GM18868 (cell line): ENCODE measurements at regions not wholly inside any gene's neighbourhood (a gene's known extent, or its start where the extent isn't known, plus 50 kb on each side); places are given as distances from the start of the nearest gene placed in this dataset.

Source experiments
- ATAC-seq: cut with Tn5 transposase; IDR thresholded peaks from one replicate; pipeline ENCODE4 v1.9.1; 2021; ENCODE audit warnings: mild to moderate bottlenecking, moderate library complexity; ENCODE audit not compliant: unreplicated experiment

GRCh38 chr5:133698259-133698554, 85.9 kb upstream of the FSTL4 start:
- ATAC-seq: no peak

DNA sequence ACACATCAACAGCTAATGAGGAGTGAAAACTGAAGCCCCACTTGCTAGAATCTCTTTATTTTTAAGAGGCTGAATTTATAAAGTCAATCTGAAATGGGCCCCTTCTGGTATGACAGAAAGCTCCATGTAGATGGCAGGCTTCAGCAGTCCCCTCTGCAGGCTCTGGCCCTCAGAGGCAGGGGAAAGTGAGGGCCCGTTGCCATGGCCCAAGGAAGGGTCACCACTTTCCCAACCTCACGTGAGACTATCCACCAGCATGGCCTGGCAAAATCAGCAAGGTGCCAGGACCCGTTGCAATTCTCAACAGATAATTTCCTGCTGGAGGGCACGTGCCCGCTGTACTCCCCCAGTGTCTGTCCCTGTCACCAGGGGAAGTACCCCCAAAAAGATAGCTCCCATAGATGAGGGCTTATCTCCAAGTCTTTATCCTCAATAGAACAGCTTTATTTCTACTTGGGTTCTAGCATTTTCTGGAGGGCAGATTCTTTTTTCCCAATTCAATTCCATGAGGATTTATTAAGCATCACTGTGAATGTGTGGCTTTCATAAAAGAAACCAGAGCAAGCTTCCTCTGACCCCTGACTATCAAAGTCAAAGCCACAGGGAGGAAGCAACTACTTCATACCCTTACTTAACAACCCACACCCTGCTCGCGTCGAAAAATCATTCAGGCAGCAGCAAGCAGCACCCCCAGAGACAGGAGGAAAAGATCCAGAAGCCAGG, 85.4 kb upstream of the FSTL4 start:
- ATAC-seq: no peak

GRCh38 chr5:133696782-133697507, 84.6 kb upstream of the FSTL4 start:
- ATAC-seq: no peak

DNA sequence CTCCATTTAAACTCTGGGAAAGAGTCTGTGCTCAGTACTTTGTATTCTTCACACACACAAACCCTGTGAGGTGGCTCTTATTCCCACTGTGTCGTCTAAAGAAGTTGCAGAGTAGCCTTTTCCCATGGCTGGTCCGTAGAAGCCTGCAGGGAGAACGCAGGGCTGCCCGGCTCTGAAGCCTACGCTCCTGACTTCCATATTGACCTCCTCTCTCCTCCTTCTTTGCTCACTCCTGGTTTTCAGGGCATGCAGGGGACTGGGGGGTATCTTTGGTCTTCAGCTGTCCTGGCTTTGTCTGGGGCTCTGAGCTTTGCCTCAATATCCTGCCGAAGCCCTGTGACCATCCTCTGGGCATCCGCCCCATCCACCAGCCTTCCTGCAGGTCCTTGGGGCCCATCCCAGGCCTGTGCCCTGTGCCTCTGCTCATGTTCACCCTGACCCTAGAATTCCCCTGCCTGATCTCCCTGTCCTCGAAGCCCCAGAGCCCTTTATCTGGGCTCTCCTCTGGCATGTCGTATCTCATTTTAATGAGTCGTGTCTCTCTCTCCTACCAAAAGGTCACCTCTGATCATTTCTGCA, 83.8 kb upstream of the FSTL4 start:
- no peak for ATAC-seq

DNA sequence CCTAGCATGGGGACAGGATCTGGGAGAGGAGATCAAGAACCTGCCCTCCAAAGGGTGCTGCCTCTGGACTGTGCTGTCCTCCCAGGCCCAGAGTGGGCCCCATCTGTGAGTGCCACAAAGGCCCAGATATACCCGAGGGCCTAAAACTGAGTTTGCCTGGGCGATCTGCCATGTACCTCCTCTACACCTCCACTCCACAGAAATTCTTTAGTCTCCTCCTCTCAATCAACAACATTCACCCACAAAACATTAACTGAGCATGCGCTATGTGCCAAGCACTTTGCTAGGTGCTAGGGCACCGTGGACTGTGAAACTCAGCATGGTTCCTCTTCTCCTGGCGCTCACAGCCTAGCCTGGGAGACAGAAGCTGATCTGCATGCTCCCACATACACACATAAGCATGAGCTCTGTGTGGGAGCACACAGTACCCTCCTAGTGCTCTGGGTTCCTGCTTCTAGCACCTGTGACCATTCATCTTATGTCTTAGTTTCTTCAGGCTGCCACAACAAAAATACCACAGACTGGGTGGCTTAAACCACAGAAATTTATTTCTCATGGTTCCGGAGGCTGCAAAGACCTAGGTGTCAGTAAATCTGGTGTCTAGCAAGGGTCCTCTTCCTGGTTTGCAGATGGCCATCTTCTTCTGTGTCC, 82.0 kb upstream of the FSTL4 start:
- ATAC-seq: no peak

DNA sequence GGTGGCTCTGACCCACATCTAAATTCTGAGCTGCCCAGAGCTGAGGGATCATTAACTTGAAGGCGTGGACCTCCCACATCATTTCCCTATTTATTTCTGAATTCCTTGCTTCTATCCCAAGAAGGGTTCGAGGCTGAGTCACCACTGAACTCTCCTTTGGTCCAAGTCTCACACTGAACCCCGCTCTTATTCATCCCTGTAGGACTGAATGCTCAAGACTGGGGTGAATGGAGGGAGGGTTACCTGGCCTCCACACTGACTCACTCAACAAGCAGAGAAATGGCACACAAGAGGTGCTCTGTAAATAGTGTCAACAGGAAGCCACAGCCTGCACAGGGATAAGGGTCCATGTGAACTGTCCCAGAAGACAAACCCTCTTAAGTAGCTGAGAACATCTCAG, 79.1 kb upstream of the FSTL4 start:
- no peak for ATAC-seq

DNA sequence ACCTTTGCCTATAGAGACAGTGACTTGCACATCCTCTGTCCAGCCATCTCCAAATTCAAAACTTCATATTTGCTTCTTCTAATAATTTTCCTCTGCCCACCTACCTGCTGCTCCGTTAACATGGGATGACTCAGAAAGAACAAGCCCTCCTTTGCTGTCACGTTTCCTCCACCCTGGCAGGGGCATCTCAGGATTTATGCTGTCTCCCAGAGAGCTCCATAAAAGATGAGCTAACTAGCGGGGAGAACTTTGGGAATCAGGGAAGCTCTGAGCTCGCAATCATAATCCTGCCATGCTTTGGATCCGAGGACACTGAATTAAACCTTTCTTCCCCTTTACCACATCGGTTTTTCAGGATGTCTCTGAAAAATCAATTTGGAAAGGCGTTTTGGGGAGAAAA, 78.4 kb upstream of the FSTL4 start:
- no peak for ATAC-seq

- no peak for ATAC-seq
Observed at GRCh38 chr5:133688391-133688790, 76.0 kb upstream of the FSTL4 start.

DNA sequence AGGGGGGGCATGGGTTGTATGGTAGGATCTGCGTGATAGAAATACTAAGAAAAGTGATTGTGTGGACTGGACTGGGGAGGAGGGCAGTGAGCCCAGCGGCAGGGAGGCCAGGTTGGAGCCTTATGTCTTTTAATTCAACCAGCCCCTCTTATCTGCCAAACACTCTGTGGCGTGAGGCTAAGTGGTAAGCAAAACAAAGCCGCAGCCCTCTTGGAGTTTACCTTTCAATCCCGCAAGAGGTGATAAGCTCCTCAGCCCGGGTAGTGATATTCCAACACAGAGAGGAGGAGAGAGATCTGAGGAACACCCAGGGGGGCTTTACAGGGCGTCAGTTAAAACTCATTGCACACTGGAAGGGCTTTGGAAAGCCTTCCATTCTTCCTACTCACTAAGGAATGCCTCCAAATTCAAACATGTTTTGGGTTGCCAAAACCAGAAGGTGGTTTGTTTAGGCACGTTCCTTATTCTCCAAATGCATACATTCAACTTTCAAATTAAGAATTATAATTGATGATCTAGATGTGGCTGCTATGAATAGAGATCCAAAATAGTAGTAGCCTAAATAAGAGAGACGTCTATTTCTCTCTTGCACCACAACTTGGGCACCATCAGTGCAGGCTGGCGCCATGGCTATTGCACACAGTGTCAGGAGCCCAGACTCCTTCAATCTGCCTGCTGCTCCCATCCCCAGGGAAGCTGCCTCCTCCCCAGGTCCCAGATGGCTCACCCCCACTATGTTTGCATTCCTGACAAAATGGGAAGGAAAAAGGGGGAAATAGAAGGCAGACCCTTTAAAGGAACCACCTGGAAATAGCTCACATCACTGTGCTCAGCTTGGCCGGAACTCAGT, 75.1 kb upstream of the FSTL4 start:
- ATAC-seq: no peak

- no peak for ATAC-seq
Observed at GRCh38 chr5:133686566-133686965, 74.2 kb upstream of the FSTL4 start.

- no peak for ATAC-seq
Observed at GRCh38 chr5:133685402-133686018, 73.2 kb upstream of the FSTL4 start.

- ATAC-seq: no peak
Observed at GRCh38 chr5:133683646-133684596, 71.6 kb upstream of the FSTL4 start.

DNA sequence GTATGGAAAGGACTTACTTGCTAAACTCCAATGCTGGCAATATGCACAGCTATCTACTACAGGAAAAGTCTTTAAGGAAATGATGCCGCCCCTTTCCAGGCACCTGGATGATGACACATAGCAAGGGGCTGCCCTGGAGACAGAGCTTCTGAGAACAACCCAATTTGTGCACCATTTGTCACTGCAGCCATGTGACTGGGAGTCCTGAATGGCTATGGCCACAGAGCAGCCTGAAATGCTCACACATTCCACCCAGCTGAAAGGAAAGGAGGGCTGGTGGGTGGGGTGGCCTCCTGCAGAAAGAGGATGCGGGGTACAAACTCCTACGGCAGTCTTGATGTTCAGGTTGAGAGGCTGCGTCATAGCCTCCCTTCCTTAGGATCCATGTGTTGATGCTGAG, 70.1 kb upstream of the FSTL4 start:
- ATAC-seq: no peak

GRCh38 chr5:133681896-133682295, 69.6 kb upstream of the FSTL4 start:
- ATAC-seq: no peak

DNA sequence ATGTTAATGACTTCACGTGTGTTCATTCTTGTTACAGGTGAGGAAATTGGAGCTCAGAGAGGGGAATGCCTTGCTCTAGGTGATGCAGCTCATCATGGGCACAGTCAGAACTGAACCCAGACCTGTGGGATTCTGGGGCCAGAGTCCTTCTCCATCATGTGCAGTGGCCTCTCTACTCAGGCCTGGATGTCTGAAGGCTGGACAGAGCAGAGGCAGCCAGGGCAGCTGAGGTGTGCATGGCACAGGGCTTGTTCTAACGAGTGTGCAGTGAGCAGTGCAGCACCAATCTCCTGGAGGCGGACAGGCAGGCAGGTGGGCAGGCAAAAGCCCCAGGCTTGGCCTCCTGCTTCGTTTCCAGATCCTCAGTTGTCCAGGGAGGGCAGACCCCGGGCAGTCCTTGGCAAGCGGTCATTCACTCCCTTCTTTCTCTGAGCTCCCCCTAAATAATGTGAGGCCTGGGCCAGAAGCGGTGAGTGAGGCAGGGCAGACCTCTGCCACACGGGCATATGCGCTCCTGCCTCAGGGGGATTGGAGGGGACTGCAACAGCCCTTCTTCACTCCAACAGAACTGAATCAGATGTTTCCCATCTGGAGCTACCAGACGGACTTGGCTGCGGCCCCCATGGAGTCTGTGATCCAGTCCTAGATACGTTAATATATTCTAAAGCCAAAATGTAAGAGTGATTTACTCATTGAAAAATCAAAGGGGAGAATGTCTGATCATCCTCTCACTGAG, 68.7 kb upstream of the FSTL4 start:
- ATAC-seq: no peak

DNA sequence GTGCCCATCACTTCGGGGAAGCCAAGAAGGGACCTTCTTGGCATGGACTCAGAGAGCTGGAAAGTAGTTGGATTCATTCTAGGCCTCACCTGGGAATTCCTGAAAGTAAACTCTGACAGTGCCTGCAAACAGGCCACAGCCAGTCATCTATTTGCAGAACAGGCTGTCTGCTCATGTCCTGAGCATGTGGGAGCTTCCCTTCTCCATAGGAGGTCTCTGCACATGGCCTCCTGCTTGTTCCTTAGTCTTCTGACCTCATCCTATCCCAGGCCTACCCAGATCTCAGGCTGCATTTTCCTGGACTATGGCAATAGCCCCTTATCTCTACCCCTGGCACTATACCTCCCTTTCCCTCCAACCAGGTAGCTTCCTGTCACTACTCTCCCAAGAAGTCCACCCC, 67.2 kb upstream of the FSTL4 start:
- no peak for ATAC-seq

DNA sequence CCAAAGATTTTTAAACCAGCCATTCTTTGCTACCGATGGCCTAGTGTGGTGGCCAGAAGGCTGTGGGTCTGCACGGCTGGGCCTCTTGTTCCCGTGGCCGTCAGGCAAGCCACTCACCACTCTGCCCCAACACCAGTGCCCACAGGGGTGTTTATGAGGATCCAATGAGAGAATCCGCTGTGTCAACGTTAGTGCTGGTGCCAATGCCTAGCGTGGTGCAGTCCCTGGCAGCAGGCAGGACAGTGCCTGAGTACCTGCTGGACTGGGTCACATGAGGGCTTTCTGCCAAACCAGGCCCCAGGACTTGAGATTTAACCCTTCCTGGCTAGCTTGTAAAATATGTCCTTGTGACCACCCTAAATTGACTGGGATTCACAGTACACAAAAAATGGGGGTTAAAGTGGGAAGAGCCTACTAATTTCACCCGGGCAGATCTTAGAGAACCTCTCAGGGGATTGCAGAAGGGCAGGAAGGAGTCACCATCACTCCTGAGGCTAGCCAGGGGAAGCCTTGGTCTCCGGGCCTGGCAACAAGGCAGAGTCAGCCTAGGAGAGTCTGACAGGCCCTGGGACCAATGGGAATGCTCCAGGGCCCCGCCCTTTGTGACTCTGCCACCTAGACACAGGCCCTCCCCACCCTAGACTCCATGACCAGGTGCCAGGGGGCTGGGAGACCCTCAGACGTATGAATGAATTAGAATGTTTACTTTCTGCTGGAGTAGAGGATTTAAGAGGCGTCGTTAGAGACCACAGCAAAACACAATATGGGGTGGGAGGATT, 63.2 kb upstream of the FSTL4 start:
- no peak for ATAC-seq

GRCh38 chr5:133670336-133670735, 58.0 kb upstream of the FSTL4 start:
- ATAC-seq: no peak
